ENCODE measurements at regions not wholly inside any gene's neighbourhood (a gene's known extent, or its start where the extent isn't known, plus 50 kb on each side); places are given as distances from the start of the nearest gene placed in this dataset.
A peak's percentile ranks its signal among the peaks of the same experiment; 100 is the strongest.

GRCh38 chr1:116851846-116852245, 57.9 kb upstream of the PTGFRN start:
- DNase-seq = no peak

GRCh38 chr1:116852367-116852766, 57.3 kb upstream of the PTGFRN start:
- no peak for DNase-seq

- no peak for DNase-seq
Observed at GRCh38 chr1:116852910-116853309, 56.8 kb upstream of the PTGFRN start.

GRCh38 chr1:116853680-116854402, 55.9 kb upstream of the PTGFRN start:
- DNase-seq = peak; percentile 85

GRCh38 chr1:116854403-116854690, 55.4 kb upstream of the PTGFRN start:
- no peak for DNase-seq

- DNase-seq = no peak
Observed at GRCh38 chr1:116854716-116855115, 55.0 kb upstream of the PTGFRN start.

- no peak for DNase-seq
Observed at GRCh38 chr1:116855191-116855619, 54.5 kb upstream of the PTGFRN start.

- no peak for DNase-seq
Observed at GRCh38 chr1:116855773-116856201, 53.9 kb upstream of the PTGFRN start.

GRCh38 chr1:116856312-116856711, 53.4 kb upstream of the PTGFRN start:
- no peak for DNase-seq

GRCh38 chr1:116857092-116857491, 52.6 kb upstream of the PTGFRN start:
- DNase-seq = no peak

Measured in kidney glomerular epithelial cell (primary cell).